Endodermal cell (in vitro differentiated cells): ENCODE measurements at regions not wholly inside any gene's neighbourhood (a gene's known extent, or its start where the extent isn't known, plus 50 kb on each side); places are given as distances from the start of the nearest gene placed in this dataset.

ENCODE experiments used
- DNase-seq: peaks from one replicate; pipeline ENCODE4 v3.0.0-alpha.2; 2017
- H3K27ac ChIP-seq: 2 replicates; pipeline ENCODE4 v1.5.1; 2013; ENCODE audit warnings: mild to moderate bottlenecking, low read depth, low read length, moderate library complexity
- H3K27me3 ChIP-seq: 2 replicates; pipeline ENCODE4 v1.6.1; 2013; ENCODE audit warnings: mild to moderate bottlenecking, low read length, moderate library complexity; ENCODE audit not compliant: insufficient read depth, control insufficient read depth, poor library complexity, severe bottlenecking
- H3K36me3 ChIP-seq: 2 replicates; pipeline ENCODE4 v1.7.0; 2013; ENCODE audit warnings: mild to moderate bottlenecking, low read length, moderate library complexity; ENCODE audit not compliant: control insufficient read depth, insufficient read depth
- H3K4me1 ChIP-seq: one replicate; pipeline ENCODE4 v1.7.0; 2013; ENCODE audit warnings: low read length; ENCODE audit not compliant: control insufficient read depth, insufficient read depth
- H3K4me3 ChIP-seq: 2 replicates; pipeline ENCODE4 v1.5.1; 2013; ENCODE audit warnings: mild to moderate bottlenecking, low read length, moderate library complexity
- H3K9ac ChIP-seq: 2 replicates; pipeline ENCODE4 v1.6.1; 2013; ENCODE audit warnings: mild to moderate bottlenecking, low read length, moderate library complexity; ENCODE audit not compliant: poor library complexity, severe bottlenecking; ENCODE audit errors: extremely low read depth
- H3K9me3 ChIP-seq: 2 replicates; pipeline ENCODE4 v1.6.1; 2013; ENCODE audit warnings: mild to moderate bottlenecking, low read length, moderate library complexity; ENCODE audit not compliant: control insufficient read depth
- H3K27ac Mint-ChIP-seq: 2 replicates; pipeline ENCODE4 v1.8.0; 2020; ENCODE audit warnings: mixed read lengths
- H3K27me3 Mint-ChIP-seq: 2 replicates; pipeline ENCODE4 v1.8.0; 2021; ENCODE audit warnings: mild to moderate bottlenecking, mixed read lengths; ENCODE audit not compliant: insufficient read depth
- H3K36me3 Mint-ChIP-seq: 2 replicates; pipeline ENCODE4 v1.8.0; 2020; ENCODE audit warnings: low read depth, mixed read lengths
- H3K4me1 Mint-ChIP-seq: 2 replicates; pipeline ENCODE4 v1.8.0; 2020; ENCODE audit warnings: mixed read lengths
- H3K4me3 Mint-ChIP-seq: 2 replicates; pipeline ENCODE4 v1.8.0; 2020; ENCODE audit warnings: mild to moderate bottlenecking, moderate library complexity, mixed read lengths
- H3K9me3 Mint-ChIP-seq: 2 replicates; pipeline ENCODE4 v1.8.0; 2020; ENCODE audit warnings: mild to moderate bottlenecking, mixed read lengths
- WGBS, 2 experiments: methylation state at CpG; one replicate each; pipeline versions ENCODE4 v1.1.5 to v1.1.7; 2013; ENCODE audit warnings: missing lambda C conversion rate in 2 of 2, mixed read lengths in 1 of 2; ENCODE audit not compliant: insufficient coverage in 1 of 2, insufficient read length in 1 of 2; 5-methylcytosine and 5-hydroxymethylcytosine counted together
- TF ChIP-seq, protein P1 (sequence below): fragments of 200-600 bp; sonication (generic); conservative IDR thresholded peaks from 2 replicates; pipeline ENCODE4 v1.5.0; 2021; ENCODE audit warnings: antibody characterized with exemption, mild to moderate bottlenecking

DNA sequence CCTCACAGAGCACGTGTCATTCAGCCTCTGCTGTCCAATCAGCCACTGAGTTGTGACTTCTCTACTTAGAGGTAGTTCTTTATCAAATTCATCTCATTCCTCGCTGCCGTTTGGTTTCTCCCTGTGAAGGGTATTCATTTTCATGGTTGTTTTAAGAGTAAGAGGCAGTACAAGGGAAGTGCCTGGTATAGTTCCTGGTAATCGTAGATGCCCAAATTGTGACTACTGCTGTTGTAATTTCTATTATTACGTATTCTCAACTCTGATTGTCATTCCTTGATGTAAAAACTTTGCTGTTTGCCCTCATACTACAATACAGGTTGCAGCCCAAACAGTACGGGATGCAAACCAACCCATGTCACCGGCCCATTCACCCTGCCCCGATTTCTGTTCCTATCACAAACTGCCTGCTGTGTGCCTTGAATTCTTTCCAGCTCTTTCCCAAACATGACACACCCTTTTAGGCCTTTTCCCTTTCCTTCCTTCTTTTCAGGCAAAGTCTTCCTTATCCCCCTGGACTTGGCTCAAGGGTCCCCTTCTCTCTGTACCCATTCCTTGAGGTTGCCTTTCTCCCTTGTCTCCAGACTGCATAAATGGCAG is 93.0 kb downstream of the SLC25A47 start:
- no peaks in the 10 kb centered on the region for H3K27me3 ChIP-seq
- H3K9me3 ChIP-seq, result no peaks in the 10 kb centered on the region
- no peak overlapping the region for H3K9ac ChIP-seq
- Mint-ChIP-seq H3K36me3 (peaks cover 2% of the 10 kb centered on the region), H3K27ac (peak overlapping the region; percentile 27), H3K4me1 (peaks cover 6% of the 10 kb centered on the region), H3K27me3 (peaks cover 26% of the 10 kb centered on the region), H3K4me3 (no peak overlapping the region), H3K9me3 (no peaks in the 10 kb centered on the region)
- TF ChIP-seq, protein P1, sequence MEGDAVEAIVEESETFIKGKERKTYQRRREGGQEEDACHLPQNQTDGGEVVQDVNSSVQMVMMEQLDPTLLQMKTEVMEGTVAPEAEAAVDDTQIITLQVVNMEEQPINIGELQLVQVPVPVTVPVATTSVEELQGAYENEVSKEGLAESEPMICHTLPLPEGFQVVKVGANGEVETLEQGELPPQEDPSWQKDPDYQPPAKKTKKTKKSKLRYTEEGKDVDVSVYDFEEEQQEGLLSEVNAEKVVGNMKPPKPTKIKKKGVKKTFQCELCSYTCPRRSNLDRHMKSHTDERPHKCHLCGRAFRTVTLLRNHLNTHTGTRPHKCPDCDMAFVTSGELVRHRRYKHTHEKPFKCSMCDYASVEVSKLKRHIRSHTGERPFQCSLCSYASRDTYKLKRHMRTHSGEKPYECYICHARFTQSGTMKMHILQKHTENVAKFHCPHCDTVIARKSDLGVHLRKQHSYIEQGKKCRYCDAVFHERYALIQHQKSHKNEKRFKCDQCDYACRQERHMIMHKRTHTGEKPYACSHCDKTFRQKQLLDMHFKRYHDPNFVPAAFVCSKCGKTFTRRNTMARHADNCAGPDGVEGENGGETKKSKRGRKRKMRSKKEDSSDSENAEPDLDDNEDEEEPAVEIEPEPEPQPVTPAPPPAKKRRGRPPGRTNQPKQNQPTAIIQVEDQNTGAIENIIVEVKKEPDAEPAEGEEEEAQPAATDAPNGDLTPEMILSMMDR, result no peak
- H3K36me3 ChIP-seq, result no peaks in the 10 kb centered on the region
- H3K4me3 ChIP-seq, result no peak overlapping the region
- no peak for DNase-seq
- no peak overlapping the region for H3K27ac ChIP-seq
- no peaks in the 10 kb centered on the region for H3K4me1 ChIP-seq
- WGBS, 2 experiments, result 88 to 93% methylated on average over 7 to 8 of the region's 8 CpGs

DNA sequence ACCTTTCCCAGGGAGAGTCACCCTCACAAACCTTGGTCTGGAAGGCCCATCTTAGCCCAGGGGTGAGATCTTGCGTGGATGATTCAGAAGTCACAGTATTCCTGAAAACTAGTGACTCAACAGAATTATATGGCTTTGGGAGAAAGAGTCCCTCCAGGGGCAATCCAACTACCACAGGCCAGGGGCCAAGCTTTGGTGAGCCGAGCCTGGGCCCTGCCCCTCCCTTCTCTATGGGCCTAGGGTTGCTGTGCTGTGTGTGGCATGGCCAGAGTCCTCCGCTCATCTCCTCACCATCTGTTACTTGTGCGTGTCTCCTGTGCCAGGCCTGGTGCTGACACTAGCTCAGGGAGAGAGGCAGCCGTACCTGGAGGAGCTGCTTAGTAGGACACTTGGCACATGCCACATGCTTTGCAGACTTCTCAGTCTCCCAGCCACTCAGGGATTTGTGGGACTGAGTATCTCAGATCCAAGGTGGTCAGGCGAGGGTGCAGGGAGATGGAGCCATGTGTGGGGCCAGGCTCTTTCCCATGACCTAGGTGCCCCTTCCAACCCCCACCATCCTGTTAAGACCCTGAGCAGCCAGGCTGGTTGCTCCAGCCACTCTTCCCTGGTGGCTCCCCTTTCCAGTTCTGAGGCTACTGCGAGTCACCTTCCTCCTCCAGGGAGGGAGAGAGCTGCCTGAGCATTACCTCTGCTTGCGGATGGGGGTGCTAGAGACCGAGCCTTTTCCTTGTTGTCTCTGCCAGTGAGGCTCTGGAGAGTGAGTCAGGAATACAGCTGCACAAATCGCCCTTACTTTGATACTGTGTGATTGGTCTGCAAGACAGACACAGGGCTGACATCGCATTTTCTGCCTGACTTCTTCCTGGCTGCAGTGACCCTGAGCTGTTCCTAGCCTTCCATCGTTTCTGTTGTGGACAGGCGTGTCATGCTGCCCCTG is 94.1 kb downstream of the SLC25A47 start:
- TF ChIP-seq, protein P1, result peak; percentile 83
- Mint-ChIP-seq H3K4me3 (no peak overlapping the region), H3K36me3 (peaks cover 2% of the 10 kb centered on the region), H3K27me3 (peaks cover 24% of the 10 kb centered on the region), H3K27ac (peak overlapping the region; percentile 27), H3K4me1 (peaks cover 6% of the 10 kb centered on the region), H3K9me3 (no peaks in the 10 kb centered on the region)
- peak; percentile 94 for DNase-seq
- Histone ChIP-seq H3K4me3 (no peak overlapping the region), H3K9ac (no peak overlapping the region), H3K9me3 (no peaks in the 10 kb centered on the region), H3K27ac (no peak overlapping the region), H3K36me3 (no peaks in the 10 kb centered on the region), H3K27me3 (no peaks in the 10 kb centered on the region), H3K4me1 (no peaks in the 10 kb centered on the region)
- 57 to 60% methylated on average over 11 to 13 of the region's 13 CpGs for WGBS, 2 experiments

DNA sequence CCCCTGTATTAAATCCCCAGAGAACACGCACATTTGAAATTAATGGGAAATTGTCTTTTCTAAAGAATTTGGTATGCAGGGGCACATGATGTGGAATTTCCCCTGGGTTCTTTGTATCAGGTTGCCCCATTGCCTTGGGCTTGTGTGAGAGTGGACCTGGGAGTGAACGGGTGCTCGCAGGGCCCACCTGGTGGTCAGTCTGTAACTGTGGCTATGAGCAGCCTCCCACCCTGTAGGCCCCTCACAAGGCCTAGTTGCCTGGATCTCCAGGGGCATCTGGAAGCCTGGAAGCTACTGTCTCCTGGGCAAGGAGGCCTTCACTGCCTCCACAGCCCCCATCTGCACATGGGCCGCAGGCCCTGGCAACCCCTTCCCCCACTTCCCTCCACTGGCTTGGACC is 96.7 kb downstream of the SLC25A47 start:
- H3K4me1 ChIP-seq, result peaks cover 12% of the 10 kb centered on the region
- H3K4me1 Mint-ChIP-seq, result peaks cover 24% of the 10 kb centered on the region
- no peaks in the 10 kb centered on the region for H3K27me3 ChIP-seq
- peak overlapping the region; percentile 52 for H3K27ac Mint-ChIP-seq
- no peaks in the 10 kb centered on the region for H3K9me3 Mint-ChIP-seq
- no peak overlapping the region for H3K4me3 Mint-ChIP-seq
- no peaks in the 10 kb centered on the region for H3K36me3 ChIP-seq
- H3K4me3 ChIP-seq, result no peak overlapping the region
- H3K36me3 Mint-ChIP-seq, result peaks cover 2% of the 10 kb centered on the region
- H3K27ac ChIP-seq, result no peak overlapping the region
- H3K9ac ChIP-seq, result no peak overlapping the region
- TF ChIP-seq, protein P1, result peak; percentile 78
- 90 to 100% methylated on average over 2 to 4 of the region's 4 CpGs for WGBS, 2 experiments
- H3K9me3 ChIP-seq, result no peaks in the 10 kb centered on the region
- H3K27me3 Mint-ChIP-seq, result peaks cover 12% of the 10 kb centered on the region
- peak; percentile 73 for DNase-seq
